ENCODE measurements at regions not wholly inside any gene's neighbourhood (a gene's known extent, or its start where the extent isn't known, plus 50 kb on each side); places are given as distances from the start of the nearest gene placed in this dataset.

GRCh38 chr20:40584130-40584809, 104.8 kb downstream of the MAFB start:
- no peaks in the 10 kb centered on the region for H3K9me3 ChIP-seq (ENCODE audit: low read depth)
- WGBS (ENCODE audit: low lambda C conversion rate, missing lambda C conversion rate) = 65% methylated on average over 3 of the region's 3 CpGs
- H3K27me3 ChIP-seq = peaks cover 5% of the 10 kb centered on the region
- H3K9me2 ChIP-seq (replicated peaks; ENCODE audit: insufficient read depth) = no peaks in the 10 kb centered on the region
- no peak overlapping the region for H2AFZ ChIP-seq
- H3K27ac ChIP-seq = no peak overlapping the region
- H3K36me3 ChIP-seq (replicated peaks; ENCODE audit: insufficient read depth, low read depth) = no peaks in the 10 kb centered on the region
- TF ChIP-seq CTCF (IDR thresholded peaks at IDR 0.05; ENCODE audit: poor library complexity) (no peak), EZH2phosphoT487 (IDR thresholded peaks at IDR 0.05; ENCODE audit: low read depth, severe bottlenecking, unreplicated experiment) (no peak), EZH2 (IDR thresholded peaks at IDR 0.05; ENCODE audit: borderline replicate concordance) (no peak)
- no peaks in the 10 kb centered on the region for H3K4me1 ChIP-seq (ENCODE audit: insufficient read depth)
- no peak for DNase-seq (ENCODE audit: low spot score)
- H3K79me2 ChIP-seq = no peaks in the 10 kb centered on the region
- H3K4me3 ChIP-seq = no peak overlapping the region
- H3K4me2 ChIP-seq = no peak overlapping the region
- H4K20me1 ChIP-seq (ENCODE audit: insufficient read depth, poor library complexity, severe bottlenecking) = no peaks in the 10 kb centered on the region

- Histone ChIP-seq H3K27ac (no peak overlapping the region), H3K9me3 (ENCODE audit: low read depth) (no peaks in the 10 kb centered on the region)
Observed at GRCh38 chr20:40583636-40584035, 105.4 kb downstream of the MAFB start.

GRCh38 chr20:40583205-40583604, 105.8 kb downstream of the MAFB start:
- no peaks in the 10 kb centered on the region for H4K20me1 ChIP-seq (ENCODE audit: insufficient read depth, poor library complexity, severe bottlenecking)
- H3K36me3 ChIP-seq (replicated peaks; ENCODE audit: insufficient read depth, low read depth) = no peaks in the 10 kb centered on the region
- no peak overlapping the region for H3K4me3 ChIP-seq
- H3K9me2 ChIP-seq (replicated peaks; ENCODE audit: insufficient read depth) = no peaks in the 10 kb centered on the region
- H3K4me2 ChIP-seq = no peak overlapping the region
- H2AFZ ChIP-seq = no peak overlapping the region
- no peaks in the 10 kb centered on the region for H3K79me2 ChIP-seq
- no peaks in the 10 kb centered on the region for H3K9me3 ChIP-seq (ENCODE audit: low read depth)
- DNase-seq (ENCODE audit: low spot score) = no peak
- TF ChIP-seq EZH2phosphoT487 (IDR thresholded peaks at IDR 0.05; ENCODE audit: low read depth, severe bottlenecking, unreplicated experiment) = no peak
- no peak for TF ChIP-seq CTCF (IDR thresholded peaks at IDR 0.05; ENCODE audit: poor library complexity)
- no peak for TF ChIP-seq EZH2 (IDR thresholded peaks at IDR 0.05; ENCODE audit: borderline replicate concordance)
- whole genome bisulfite sequencing (ENCODE audit: low lambda C conversion rate, missing lambda C conversion rate) = 84% methylated on average over 7 of the region's 7 CpGs
- no peak overlapping the region for H3K27ac ChIP-seq
- H3K27me3 ChIP-seq = no peaks in the 10 kb centered on the region
- no peaks in the 10 kb centered on the region for H3K4me1 ChIP-seq (ENCODE audit: insufficient read depth)

More at GRCh38 chr20:40583636-40584035, 105.4 kb downstream of the MAFB start:
- H3K4me3 ChIP-seq = no peak overlapping the region
- TF ChIP-seq CTCF (IDR thresholded peaks at IDR 0.05; ENCODE audit: poor library complexity) (no peak), EZH2phosphoT487 (IDR thresholded peaks at IDR 0.05; ENCODE audit: low read depth, severe bottlenecking, unreplicated experiment) (no peak), EZH2 (IDR thresholded peaks at IDR 0.05; ENCODE audit: borderline replicate concordance) (no peak)
- H3K79me2 ChIP-seq = no peaks in the 10 kb centered on the region
- no peaks in the 10 kb centered on the region for H3K4me1 ChIP-seq (ENCODE audit: insufficient read depth)
- H2AFZ ChIP-seq = no peak overlapping the region
- peaks cover under 1% of the 10 kb centered on the region for H3K27me3 ChIP-seq
- no peak for DNase-seq (ENCODE audit: low spot score)
- H3K9me2 ChIP-seq (replicated peaks; ENCODE audit: insufficient read depth) = no peaks in the 10 kb centered on the region
- WGBS (ENCODE audit: low lambda C conversion rate, missing lambda C conversion rate) = 85% methylated on average over 7 of the region's 7 CpGs
- no peaks in the 10 kb centered on the region for H3K36me3 ChIP-seq (replicated peaks; ENCODE audit: insufficient read depth, low read depth)
- H3K4me2 ChIP-seq = no peak overlapping the region
- H4K20me1 ChIP-seq (ENCODE audit: insufficient read depth, poor library complexity, severe bottlenecking) = no peaks in the 10 kb centered on the region
